GM13976 (cell line): ENCODE measurements at regions not wholly inside any gene's neighbourhood (a gene's known extent, or its start where the extent isn't known, plus 50 kb on each side); places are given as distances from the start of the nearest gene placed in this dataset.

Experiments used
- DNase-seq: peaks from one replicate; pipeline ENCODE4 v3.0.0; 2012; ENCODE audit warnings: low spot score
- CTCF ChIP-seq: IDR thresholded peaks from 2 replicates; pipeline ENCODE4 v1.5.1; 2012; ENCODE audit warnings: borderline replicate concordance, mild to moderate bottlenecking; ENCODE audit not compliant: insufficient read depth; ENCODE audit errors: extremely low read depth, missing control alignments, control extremely low read depth
- in situ Hi-C: fragments of 300-500 bp; cut with MboI; formaldehyde crosslinking; loops from one replicate; pipeline ENCODE4 v1.12.0; 2022; ENCODE audit warnings: low sequenced_read_pairs, mixed read lengths, inconsistent platforms; ENCODE audit not compliant: unreplicated experiment

GRCh38 chr5:173830421-173830820 lies 57.7 kb upstream of the CPEB4 start:
- no peak for DNase-seq
- in situ Hi-C loops: no loop called here
- TF ChIP-seq CTCF: no peak

- no peak for TF ChIP-seq CTCF
- DNase-seq: no peak
- in situ Hi-C loops: no loop called here
These were observed 56.8 kb upstream of the CPEB4 start for GRCh38 chr5:173831196-173831914.

GRCh38 chr5:173832386-173832785 lies 55.8 kb upstream of the CPEB4 start:
- no peak for TF ChIP-seq CTCF
- in situ Hi-C loops: no loop called here
- no peak for DNase-seq

GRCh38 chr5:173833196-173833985 lies 54.8 kb upstream of the CPEB4 start:
- in situ Hi-C loops: no loop called here
- no peak for DNase-seq
- no peak for TF ChIP-seq CTCF

- DNase-seq: no peak
- in situ Hi-C loops: no loop called here
- TF ChIP-seq CTCF: no peak
These were observed 53.9 kb upstream of the CPEB4 start for GRCh38 chr5:173834071-173834771.

- DNase-seq: no peak
- no peak for TF ChIP-seq CTCF
- in situ Hi-C loops: no loop called here
These were observed 53.0 kb upstream of the CPEB4 start for GRCh38 chr5:173835131-173835530.
